GM19372 (cell line): ENCODE measurements at regions not wholly inside any gene's neighbourhood (a gene's known extent, or its start where the extent isn't known, plus 50 kb on each side); places are given as distances from the start of the nearest gene placed in this dataset.
"Not testable (repeated sequence)": the region's sequence is repeated elsewhere in the genome, so short reads cannot be mapped to it uniquely, and the experiment has no call there.

Experiments
- ATAC-seq: cut with Tn5 transposase; IDR thresholded peaks from one replicate; pipeline ENCODE4 v1.9.1; 2021; ENCODE audit warnings: mild to moderate bottlenecking, low read depth, moderate library complexity; ENCODE audit not compliant: unreplicated experiment

- ATAC-seq: no peak
Observed at GRCh38 chr11:82398300-82398815, 335.3 kb downstream of the FAM181B start.

DNA sequence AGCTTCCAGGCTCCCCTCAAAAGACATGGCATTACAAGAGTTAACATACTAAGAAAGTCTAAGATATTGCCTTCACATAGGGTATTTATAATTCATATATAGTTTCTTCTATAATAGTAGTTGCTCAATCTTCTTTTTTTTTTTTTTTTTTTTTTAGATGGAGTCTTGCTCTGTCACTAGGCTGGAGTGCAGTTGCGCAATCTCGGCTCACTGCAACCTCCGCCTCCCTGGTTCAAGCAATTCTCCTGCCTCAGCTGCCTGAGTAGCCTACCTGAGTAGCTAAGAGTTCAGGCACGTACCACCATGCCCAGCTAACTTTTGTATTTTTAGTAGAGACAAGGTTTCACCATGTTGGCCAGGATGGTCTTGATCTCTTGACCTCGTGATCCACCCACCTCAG is 337.0 kb downstream of the FAM181B start:
- ATAC-seq: not testable (repeated sequence)

- no peak for ATAC-seq
Observed at GRCh38 chr11:82384308-82384707, 349.4 kb downstream of the FAM181B start.

DNA sequence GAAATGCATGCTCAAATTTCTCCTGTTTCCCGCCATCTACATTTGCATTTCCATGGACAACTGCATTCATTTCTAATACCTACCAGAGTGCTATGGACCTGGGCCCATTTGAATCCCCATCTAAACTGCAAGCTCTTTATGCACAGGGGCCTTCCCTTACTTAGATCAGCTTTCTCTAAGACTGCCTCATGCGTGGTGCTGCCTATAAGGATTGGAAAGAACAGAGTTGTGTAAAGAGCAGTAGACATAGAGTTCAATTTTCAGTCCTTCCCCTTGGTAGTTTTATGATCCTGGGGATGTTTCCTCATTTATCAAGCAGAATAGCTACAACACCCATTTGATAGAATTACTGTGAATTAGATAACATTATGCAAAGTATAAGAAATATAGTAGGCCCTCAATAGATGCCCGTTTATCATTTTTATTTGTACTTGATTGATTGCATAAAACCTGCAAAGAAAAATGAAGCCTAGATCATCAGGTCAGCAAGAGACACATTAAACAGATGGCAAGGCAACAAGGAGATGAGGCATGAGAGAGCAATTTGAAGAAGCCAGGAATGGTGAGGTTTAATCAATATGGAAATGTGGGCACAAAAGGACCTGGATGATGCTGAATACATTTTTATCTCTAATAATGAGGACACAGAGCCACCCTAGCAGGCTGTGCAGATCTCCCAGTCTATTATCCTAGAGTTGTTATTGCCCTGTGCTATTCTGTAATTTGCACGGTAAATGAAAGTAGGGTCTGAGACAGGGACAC is 359.7 kb downstream of the FAM181B start:
- no peak for ATAC-seq

GRCh38 chr11:82365351-82365750 is 368.3 kb downstream of the FAM181B start:
- ATAC-seq: no peak

DNA sequence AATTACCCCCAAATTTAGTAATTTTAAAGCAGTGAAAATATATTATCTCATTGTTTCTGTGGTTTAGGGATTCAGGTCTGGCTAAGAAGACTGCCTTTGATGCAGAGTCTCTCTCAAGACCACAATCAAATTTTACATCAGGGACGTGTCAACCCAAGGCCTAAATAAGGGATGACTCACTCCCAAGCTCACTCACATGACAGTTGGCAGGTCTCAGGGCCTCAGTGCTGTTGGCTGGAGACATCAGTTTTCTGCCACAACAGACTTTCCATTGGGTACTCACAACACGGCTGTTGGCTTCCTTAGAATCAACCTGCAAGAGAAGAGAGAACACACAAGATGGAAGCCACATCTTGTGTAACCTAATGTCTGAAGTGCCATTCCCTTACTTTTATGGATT is 377.3 kb downstream of the FAM181B start:
- no peak for ATAC-seq

DNA sequence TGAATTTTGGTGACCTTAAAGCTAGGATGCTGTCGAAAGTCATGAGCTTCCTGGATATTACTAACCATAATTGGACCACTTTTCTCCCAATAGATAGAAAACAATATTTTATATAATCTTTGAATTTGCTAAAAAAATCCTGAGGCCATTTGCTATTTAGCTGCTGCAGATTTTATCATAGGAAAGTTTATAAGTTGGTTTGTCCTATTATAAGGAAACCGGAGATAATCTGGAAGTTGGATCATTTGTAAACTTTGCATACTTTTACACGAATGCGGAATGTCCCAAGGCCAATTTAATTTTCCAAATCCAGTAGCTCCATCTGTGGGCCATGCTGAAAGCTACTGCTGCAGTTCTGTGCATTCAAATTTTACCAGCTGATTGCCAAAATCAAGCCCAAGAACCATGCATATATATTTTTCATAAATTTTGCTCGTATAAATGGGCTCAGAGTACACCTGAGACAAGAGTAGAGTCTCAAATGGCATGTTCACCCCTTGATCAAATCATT is 378.3 kb downstream of the FAM181B start:
- no peak for ATAC-seq

- no peak for ATAC-seq
Observed at GRCh38 chr11:82326853-82327252, 406.8 kb downstream of the FAM181B start.

GRCh38 chr11:82321206-82321605 is 412.5 kb downstream of the FAM181B start:
- ATAC-seq: no peak

- ATAC-seq: no peak
Observed at GRCh38 chr11:82315093-82315492, 418.6 kb downstream of the FAM181B start.

DNA sequence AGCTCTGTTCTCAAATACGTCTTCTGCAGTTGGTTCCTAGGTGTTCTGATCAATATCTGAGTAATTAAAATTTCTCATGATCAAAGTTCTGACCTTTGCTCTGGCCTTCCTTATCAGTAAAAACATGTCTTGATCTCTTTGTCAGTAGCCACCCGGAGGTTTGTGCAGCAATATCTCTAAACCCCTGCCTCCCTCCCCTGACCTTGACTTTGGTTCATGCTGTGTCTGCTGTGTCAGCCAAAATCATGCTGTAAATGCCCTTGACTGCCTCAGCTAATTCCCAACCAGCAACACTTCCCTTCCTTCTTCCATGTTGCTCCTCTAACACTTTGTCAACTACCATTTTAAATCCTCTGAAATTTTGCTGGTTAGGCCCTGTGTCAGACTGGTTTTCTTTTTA is 424.7 kb downstream of the FAM181B start:
- no peak for ATAC-seq

DNA sequence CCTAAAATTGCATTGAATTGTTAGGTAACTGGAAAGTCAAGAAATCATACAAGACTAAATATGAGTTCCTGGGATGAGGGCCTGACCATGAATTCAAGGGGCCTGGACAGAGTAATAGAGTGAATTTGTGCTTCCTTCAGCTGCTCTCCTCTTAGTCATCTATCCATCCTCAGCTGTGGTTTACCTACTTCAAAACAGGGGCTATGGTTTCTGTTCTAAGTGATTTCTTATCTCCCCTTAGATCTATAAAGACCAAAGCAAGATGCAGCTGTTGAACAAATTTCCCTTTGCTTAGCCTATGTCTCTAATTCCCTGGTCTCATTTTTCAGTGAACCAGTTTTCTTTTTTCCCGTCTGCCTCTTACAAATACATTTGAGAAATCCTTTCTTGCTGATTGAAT is 428.5 kb downstream of the FAM181B start:
- ATAC-seq: no peak

GRCh38 chr11:82303671-82304070 is 430.0 kb downstream of the FAM181B start:
- ATAC-seq: no peak

DNA sequence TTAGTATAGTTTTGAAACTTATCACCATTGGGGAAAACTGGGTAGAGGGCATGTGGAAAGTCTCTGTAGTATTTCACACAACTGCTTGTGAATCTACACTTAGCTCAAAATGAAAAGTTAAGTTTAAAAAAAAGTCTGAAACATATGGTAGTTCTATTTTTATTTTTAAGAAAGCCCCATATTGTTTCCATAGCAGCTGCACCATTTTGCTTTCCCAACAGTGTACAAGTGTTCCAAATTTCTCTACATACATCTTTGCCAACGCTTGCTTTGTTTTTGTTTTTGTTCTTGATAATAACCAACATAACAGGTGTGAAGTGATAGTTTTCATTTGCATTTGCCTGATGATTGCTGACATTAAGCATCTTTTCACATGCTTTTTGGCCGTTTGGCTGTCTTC is 445.2 kb downstream of the FAM181B start:
- no peak for ATAC-seq

GRCh38 chr11:82270870-82271269 is 462.8 kb downstream of the FAM181B start:
- ATAC-seq: no peak

DNA sequence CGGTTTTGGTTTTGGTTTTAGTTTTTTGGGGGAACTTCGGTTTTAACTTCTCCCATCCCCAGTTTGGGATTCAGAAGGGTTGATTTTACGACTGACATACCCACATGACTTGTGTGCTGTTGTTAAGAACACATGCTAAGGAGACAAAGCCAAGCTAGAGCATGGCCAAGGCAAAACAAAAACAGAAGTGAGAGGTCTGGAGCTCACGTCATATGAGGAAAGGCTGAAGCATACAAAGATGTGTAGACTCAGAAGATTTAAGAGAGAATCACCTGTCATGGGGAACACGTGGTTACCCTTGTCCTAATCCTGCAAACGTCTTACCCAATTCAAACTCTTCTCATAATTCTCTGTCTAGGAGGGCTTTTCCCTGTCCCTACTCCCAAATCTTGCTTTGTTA is 465.0 kb downstream of the FAM181B start:
- no peak for ATAC-seq

DNA sequence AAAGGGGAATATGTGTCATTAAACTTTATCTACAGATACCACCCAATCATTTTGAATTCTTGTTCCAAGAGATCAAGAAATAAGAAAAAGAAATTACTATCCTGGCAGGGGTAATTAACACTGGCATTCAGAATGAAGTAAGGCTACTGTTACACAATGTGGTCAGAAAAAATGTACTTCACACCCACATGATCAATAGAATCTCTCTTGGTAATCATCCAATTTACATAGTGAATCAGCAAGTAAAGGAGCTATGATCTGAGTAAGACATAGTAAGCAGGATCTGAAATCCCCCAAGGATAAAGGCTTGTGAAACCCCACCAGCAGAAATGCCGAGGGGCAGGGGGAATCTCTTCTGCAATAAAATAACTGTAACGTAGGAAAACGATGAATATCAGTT is 466.5 kb downstream of the FAM181B start:
- no peak for ATAC-seq

DNA sequence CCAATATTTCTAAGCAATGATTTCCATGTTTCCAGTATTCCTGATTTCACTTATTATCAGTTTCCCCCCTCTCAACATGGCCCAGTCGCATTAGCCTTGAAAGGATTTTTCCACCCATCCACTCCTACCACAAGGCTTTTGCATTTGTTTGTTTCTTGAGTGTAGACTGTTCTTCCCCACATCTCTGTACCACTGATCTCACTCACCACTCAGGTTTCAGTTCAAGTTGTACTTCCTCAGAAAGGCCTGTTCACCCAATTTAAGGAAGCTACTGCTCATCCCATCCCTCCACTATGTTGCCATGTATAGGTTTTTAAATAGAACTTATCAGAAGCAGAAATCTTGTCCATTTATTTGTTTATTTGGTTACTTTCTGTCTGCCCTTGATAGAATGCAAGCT is 472.3 kb downstream of the FAM181B start:
- ATAC-seq: no peak

DNA sequence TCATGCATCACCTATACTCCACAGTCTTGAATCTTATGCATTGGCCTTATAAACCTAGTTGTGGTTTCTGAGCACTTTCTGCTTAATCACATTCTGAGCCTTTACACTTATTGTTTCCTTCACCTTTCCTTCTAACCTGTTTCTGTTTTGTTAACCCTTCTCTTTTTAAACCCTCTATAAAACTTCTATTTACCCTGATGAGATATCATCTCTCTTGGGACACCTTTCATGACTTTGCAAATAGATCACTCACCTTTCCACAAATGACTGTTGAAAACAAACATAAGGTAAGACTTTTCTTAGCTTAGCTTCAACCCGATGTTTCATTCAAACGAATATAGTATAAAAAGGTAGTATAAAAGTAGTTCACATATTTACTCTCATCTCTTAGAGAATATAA is 483.6 kb downstream of the FAM181B start:
- no peak for ATAC-seq

- no peak for ATAC-seq
Observed at GRCh38 chr11:82246926-82247325, 486.7 kb downstream of the FAM181B start.

GRCh38 chr11:82239498-82239897 is 494.2 kb downstream of the FAM181B start:
- no peak for ATAC-seq

DNA sequence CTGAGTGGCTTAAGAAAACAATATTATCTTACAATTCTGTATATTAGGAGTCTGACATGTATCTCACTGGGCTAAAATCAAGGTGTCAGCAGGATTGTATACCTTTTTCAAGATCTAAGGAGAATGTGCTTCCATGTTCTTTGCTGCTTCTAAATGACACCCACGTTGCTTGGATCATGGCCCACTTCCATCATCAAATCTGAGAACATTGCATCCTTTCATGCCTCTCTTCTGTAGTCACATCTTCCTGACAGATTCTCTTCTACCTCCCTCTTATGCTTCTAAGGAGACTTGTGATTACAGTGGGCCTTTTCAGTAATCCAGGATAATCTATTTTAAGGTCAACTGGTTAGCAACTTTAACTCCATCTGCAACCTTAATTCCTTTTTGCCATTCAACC is 499.4 kb downstream of the FAM181B start:
- ATAC-seq: no peak
